Right lung (tissue), 2 donors: ENCODE measurements at regions not wholly inside any gene's neighbourhood (a gene's known extent, or its start where the extent isn't known, plus 50 kb on each side); places are given as distances from the start of the nearest gene placed in this dataset.
"Not testable (repeated sequence)": the region's sequence is repeated elsewhere in the genome, so short reads cannot be mapped to it uniquely, and the experiment has no call there.

ENCODE experiments used
- DNase-seq, 2 donors: peaks; one replicate each; pipeline ENCODE4 v3.0.0-alpha.2; 2013

GRCh38 chr11:133639408-133639807 is 107.1 kb upstream of the OPCML start:
- DNase-seq = no peak

- no peak for DNase-seq
Observed at GRCh38 chr11:133638921-133639320, 106.6 kb upstream of the OPCML start.

GRCh38 chr11:133636711-133637355 is 104.5 kb upstream of the OPCML start:
- DNase-seq = no peak

GRCh38 chr11:133635244-133635739 is 103.0 kb upstream of the OPCML start:
- no peak for DNase-seq

GRCh38 chr11:133628371-133628770 is 96.1 kb upstream of the OPCML start:
- DNase-seq = not testable (repeated sequence)

GRCh38 chr11:133621611-133622010 is 89.3 kb upstream of the OPCML start:
- no peak for DNase-seq

- no peak for DNase-seq
Observed at GRCh38 chr11:133619973-133620372, 87.7 kb upstream of the OPCML start.

- DNase-seq = no peak
Observed at GRCh38 chr11:133619397-133619796, 87.1 kb upstream of the OPCML start.

- no peak for DNase-seq
Observed at GRCh38 chr11:133618544-133618943, 86.2 kb upstream of the OPCML start.

- DNase-seq = no peak
Observed at GRCh38 chr11:133608496-133608895, 76.2 kb upstream of the OPCML start.

- DNase-seq = no peak
Observed at GRCh38 chr11:133606124-133606523, 73.8 kb upstream of the OPCML start.

GRCh38 chr11:133605482-133605881 is 73.2 kb upstream of the OPCML start:
- no peak for DNase-seq

- DNase-seq = no peak
Observed at GRCh38 chr11:133601641-133602040, 69.3 kb upstream of the OPCML start.

- DNase-seq = peak in 1 of 2 donors; percentile 11
Observed at GRCh38 chr11:133600786-133601185, 68.5 kb upstream of the OPCML start.

GRCh38 chr11:133600306-133600705 is 68.0 kb upstream of the OPCML start:
- no peak for DNase-seq

GRCh38 chr11:133598906-133599305 is 66.6 kb upstream of the OPCML start:
- DNase-seq = no peak

GRCh38 chr11:133597236-133597635 is 64.9 kb upstream of the OPCML start:
- DNase-seq = no peak

GRCh38 chr11:133595998-133596590 is 63.8 kb upstream of the OPCML start:
- DNase-seq = no peak

GRCh38 chr11:133593036-133593435 is 60.7 kb upstream of the OPCML start:
- DNase-seq = no peak

- DNase-seq = no peak
Observed at GRCh38 chr11:133586903-133587517, 54.7 kb upstream of the OPCML start.

- no peak for DNase-seq
Observed at GRCh38 chr11:133582750-133583149, 50.4 kb upstream of the OPCML start.

- DNase-seq = no peak
Observed at GRCh38 chr11:133582326-133582725, 50.0 kb upstream of the OPCML start.
